Kidney glomerular epithelial cell (primary cell): ENCODE measurements at regions not wholly inside any gene's neighbourhood (a gene's known extent, or its start where the extent isn't known, plus 50 kb on each side); places are given as distances from the start of the nearest gene placed in this dataset.
"Not testable (repeated sequence)": the region's sequence is repeated elsewhere in the genome, so short reads cannot be mapped to it uniquely, and the experiment has no call there.

Source experiments
- DNase-seq: peaks from one replicate; lab custom pipeline; 2025; lab: John Stamatoyannopoulos, UW

GRCh38 chr7:65453341-65454030 is 79.8 kb downstream of the ZNF92 start:
- no peak for DNase-seq

- DNase-seq: no peak
Measured at GRCh38 chr7:65454469-65454868, 80.8 kb downstream of the ZNF92 start.

DNA sequence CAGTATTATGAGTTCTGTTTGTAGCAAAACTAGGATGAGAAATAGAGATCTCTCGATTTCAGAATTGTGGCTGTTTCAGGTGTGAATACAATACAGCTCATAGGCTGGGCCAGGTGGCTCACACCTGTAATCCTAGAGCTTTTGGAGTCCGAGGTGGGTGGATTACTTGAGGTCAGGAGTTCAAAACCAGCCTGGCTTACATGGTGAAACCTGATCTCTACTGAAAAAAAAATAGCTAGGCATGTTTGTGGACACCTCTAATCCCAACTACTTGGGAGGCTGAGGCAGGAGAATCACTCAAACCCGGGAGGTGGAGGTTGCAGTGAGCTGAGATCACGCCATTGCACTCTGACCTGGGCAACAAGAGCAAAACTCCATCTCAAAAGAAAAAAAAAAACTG is 81.4 kb downstream of the ZNF92 start:
- not testable (repeated sequence) for DNase-seq

DNA sequence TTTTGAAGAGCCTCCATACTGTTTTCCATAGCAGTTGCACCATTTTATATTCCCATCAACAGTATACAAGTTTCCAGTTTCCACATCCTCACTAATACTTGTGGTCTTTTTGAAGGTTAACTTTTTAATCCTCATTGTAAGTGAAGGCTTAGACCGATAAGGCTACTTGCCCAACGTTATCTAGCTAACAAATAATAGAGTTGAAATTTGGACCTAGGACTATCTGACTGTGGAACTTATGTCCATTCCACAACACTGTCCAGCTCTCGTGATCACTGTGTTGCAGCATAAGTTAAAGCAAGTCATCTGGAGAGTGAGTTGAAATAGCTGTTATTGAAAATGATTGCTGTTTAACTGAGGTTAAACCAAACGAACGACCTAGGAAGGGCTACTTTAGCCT is 84.0 kb downstream of the ZNF92 start:
- no peak for DNase-seq

DNA sequence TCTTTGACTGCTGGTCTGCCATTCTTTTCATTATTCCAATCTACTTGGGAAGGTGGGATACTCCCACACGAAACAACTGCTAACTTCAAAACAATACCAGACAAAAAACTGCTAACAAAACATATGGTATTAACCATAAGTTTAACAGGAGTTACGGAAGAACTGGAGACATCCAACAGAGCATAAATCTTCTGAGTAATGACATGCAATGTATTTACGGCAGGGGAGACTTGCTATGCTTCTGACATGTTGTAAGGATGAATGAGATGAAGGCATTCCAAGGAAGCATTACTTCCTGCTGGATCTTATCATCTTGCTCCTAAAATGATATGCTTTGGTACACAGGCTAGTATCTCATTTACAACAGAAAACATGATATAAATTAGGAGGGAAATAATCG is 85.8 kb downstream of the ZNF92 start:
- no peak for DNase-seq

GRCh38 chr7:65462148-65462716 is 88.6 kb downstream of the ZNF92 start:
- no peak for DNase-seq

DNA sequence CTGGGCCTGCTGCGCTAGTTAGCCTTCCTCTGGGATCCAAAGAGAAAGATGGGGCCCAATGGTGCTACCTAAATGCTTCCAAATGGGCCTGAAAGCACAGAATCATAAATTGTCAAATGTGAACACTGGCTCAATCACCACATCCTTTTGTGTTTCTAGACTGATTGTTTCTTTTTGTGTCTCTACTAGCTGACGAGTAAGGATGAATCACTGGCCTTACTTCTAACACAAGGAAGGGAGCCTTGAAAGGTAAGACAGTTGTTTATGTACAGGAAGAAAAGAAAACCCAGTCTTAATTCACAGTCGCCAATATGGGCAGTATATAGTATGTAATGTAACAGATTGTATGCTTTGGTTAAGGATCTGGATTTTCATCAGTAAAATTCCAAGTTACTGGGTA is 89.5 kb downstream of the ZNF92 start:
- no peak for DNase-seq

- not testable (repeated sequence) for DNase-seq
Measured at GRCh38 chr7:65469919-65470558, 96.4 kb downstream of the ZNF92 start.

DNA sequence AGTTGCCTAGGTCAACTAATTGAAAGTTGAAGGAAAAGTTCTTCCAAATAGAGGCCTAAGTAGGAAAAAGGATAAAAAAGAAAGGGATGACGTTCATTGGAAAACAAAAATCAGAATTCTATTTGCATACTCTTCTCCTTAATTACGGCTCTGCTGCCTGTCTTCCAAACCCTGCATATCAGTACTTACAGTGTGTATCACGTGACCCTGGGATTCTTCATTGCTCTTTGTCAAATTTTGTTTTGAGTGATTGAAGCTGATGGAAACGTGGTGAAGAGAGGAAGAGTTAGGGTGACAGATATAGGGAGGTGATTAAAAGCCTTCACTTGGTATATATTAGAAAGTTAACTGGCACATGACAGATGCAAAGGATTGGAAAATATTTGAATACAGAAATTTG is 97.9 kb downstream of the ZNF92 start:
- DNase-seq: no peak

GRCh38 chr7:65475040-65475726 is 101.5 kb downstream of the ZNF92 start:
- no peak for DNase-seq

- no peak for DNase-seq
Measured at GRCh38 chr7:65475734-65476319, 102.2 kb downstream of the ZNF92 start.

- no peak for DNase-seq
Measured at GRCh38 chr7:65477326-65477725, 103.7 kb downstream of the ZNF92 start.

DNA sequence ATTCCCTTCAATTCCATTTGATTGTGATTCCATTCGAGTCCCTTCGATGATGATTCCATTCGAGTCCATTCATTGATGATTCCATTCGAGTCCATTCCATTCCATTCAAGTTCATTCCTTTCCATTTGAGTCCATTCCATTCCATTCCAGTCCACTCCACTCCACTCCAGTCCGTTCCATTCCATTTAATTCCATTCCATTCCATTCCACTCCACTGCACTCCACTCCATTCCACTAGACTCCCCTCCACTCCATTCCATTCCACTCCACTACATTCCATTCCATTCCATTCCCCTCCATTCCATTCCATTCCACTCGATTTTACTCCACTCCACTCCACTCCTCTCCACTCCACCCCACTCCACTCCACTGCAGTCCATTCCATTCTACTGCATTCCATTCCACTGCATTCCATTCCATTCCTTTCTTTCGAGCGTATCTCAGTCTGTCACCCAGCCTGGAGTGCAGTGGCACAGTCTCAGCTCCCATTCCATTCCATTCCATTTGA is 115.7 kb downstream of the ZNF92 start:
- no peak for DNase-seq

GRCh38 chr7:65496697-65497096 is 123.0 kb downstream of the ZNF92 start:
- DNase-seq: not testable (repeated sequence)

- DNase-seq: no peak
Measured at GRCh38 chr7:65503434-65504152, 129.9 kb downstream of the ZNF92 start.

GRCh38 chr7:65504504-65505319 is 131.1 kb downstream of the ZNF92 start:
- DNase-seq: not testable (repeated sequence)

- DNase-seq: not testable (repeated sequence)
Measured at GRCh38 chr7:65505320-65505633, 131.6 kb downstream of the ZNF92 start.

DNA sequence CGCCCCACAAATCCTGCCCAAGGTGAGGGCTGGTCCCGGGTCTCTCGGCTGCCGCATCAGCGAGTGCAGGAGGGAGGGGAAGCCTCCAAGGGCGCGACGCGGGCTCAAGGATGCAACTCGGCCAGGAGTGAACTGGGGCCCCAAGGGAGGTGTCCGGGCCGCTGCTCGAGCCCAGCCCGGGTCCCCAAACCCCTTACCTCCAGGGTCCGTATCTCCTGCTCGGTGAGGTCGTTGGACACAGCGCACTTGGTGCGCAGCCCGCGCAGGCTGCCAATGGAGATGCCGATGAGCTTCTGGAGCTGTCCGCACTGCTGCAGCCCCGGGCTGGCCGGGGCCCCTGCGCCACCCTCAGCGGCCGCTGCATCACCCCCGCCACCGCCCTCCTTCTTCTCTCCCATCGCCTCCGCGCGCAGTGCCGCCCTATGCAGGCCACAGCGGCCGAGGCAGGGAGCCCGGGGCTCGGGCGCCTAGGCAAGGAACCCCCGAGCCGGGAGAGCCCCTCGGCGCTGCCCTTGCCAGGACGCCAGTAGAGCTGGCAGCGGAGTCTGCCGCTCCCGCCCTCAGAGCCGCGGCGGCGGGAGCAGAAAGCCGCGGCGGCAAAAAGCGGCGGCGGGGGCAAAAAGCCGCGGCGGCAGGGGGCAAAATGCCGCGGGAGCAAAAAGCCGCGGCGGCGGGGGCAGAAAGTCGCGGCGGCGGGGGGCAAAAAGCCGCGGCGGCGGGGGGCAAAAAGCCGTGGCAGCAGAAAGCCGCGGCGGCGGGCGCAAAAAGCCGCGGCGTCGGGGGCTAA is 135.1 kb downstream of the ZNF92 start:
- DNase-seq: not testable (repeated sequence)

DNA sequence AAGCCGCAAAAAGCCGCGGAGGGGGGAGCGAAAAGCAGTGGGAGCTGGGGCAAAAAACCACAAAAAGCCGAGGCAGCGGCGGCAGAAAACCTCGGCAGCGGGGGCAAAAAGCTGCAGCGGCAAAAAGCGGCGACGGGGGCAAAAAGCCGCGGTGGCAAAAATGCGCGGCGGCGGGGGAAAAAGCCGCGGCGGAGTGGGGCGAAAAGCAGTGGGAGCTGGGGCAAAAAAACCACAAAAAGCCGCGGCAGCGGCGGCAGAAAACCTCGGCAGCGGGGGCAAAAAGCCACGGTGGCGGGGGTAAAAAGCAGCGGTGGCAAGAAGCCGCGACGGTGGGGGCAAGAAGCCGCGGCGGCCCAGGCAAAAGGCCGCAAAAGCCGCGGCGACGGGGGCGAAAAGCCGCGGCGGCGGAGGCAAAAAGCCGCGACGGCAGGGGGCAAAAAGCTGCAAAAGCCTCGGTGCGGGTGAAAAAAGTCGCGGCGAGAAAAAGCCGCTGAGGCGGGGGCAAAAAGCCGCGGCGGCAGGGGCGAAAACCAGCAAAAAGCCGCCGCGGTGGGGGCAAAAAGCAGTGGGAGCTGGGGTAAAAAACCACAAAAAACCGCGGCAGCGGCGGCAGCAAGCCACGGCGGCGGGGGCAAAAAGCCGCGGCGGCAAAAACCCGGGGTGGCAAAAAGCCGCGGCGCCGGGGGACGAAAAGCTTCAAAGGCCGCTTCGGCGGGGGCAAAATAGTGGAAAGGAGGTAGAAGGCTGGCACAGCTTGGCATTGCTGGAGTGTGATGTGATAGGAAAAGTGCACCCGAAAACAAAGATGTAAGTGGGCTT is 135.9 kb downstream of the ZNF92 start:
- no peak for DNase-seq
